Stimulated activated CD4-positive, alpha-beta T cell treated with anti-CD3 and anti-CD28 coated beads, Interleukin-15, amount 100 ng/mL, for 48 hours (primary cell): ENCODE measurements at regions not wholly inside any gene's neighbourhood (a gene's known extent, or its start where the extent isn't known, plus 50 kb on each side); places are given as distances from the start of the nearest gene placed in this dataset.
"Not testable (repeated sequence)": the region's sequence is repeated elsewhere in the genome, so short reads cannot be mapped to it uniquely, and the experiment has no call there.

Experiments
- DNase-seq, 2 donors: peaks; one replicate each; pipeline ENCODE4 v3.0.0-alpha.2; 2020; ENCODE audit warnings: low read depth in 2 of 2

DNA sequence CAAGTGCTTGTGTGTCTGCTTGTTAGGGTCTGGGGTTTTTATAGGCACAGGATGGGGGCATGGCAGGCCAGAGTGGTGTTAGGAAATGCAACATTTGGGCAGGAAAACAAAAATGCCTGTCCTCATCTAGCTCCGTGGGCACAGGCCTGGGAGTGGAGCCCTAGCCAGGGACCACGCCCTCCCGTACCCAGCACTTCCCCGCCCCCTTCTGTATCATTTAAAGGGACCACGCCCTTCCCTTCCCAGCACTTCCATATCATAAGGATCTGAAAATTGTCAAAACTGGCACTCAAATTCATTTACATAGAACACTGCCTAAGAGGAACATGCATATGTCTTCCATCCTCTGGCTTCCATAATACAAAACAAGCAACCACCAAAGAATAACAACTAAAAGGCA is 185.8 kb downstream of the B3GLCT start:
- no peak for DNase-seq

DNA sequence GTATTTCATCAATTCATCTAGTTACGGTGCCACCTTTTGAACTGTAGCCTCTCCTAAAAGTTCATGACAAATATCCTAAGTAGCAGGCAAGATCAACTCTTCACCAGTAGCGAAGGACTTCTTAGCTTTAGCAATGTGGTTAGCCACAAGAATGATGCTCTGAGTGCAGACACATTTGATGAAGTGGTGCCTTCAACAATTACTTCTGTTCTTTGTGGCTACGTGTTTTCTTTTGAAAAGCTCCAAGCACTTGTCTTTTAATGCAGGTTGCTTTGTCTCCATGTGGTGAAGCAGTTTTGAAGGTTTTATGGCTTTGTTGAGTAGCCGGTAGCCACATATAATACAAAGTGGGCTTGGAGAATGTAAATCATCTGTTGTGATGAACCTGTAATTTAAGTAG is 194.7 kb downstream of the B3GLCT start:
- DNase-seq = no peak

DNA sequence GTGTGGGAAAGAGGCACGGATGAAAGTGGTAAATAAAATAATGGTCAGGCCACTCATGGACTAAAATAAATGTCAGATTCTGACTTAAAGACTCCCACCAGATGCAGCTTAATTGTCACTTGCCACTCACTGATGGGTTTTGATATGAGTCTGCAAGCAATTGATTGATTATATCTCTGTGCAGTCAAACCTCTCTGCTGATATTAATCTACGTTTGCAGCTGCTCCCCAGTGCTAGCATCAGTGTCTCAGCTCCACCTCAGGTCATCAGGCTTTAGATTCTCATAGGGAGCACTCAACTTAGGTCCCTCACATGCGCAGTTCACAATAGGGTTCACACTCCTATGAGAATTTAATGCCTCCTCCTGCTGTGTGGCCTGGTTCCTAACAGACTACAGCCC is 195.3 kb downstream of the B3GLCT start:
- DNase-seq = no peak

DNA sequence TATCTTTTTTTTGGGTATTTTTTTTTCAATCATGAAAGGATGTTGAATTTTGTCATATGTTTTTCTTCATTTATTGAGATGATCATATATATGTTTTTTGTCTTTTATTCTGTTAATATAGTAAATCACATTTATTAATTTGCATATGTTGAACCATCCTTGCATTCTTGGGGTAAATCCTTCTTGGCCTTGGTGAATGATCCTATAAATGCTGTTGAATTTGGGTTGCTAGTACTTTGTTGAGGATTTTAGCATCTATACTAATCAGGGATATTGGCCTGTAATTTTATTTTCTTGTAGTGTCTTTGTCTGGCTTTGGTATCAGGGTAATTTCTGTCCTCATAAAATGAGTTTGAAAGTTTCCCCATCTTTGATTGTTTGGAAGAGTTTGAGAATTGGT is 199.9 kb downstream of the B3GLCT start:
- DNase-seq = no peak

DNA sequence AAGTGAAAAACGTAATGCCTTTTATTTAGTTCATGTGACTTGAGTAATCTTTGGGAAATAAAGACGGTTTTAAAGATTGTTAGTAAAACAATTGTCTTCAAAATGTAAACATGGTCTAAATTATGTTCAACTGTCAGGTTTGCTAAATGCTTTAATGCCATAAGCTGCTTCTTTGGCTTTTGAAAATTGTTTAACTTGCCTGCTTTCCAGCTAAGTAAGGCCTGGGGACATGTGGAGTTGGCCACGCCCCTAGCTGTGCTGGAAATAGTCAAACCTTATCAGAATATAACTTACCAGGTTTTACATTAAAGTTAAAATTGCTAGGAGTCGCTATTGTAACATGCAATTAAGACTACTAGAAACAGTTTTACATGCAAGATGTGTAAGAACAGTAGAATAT is 203.9 kb downstream of the B3GLCT start:
- not testable (repeated sequence) for DNase-seq

DNA sequence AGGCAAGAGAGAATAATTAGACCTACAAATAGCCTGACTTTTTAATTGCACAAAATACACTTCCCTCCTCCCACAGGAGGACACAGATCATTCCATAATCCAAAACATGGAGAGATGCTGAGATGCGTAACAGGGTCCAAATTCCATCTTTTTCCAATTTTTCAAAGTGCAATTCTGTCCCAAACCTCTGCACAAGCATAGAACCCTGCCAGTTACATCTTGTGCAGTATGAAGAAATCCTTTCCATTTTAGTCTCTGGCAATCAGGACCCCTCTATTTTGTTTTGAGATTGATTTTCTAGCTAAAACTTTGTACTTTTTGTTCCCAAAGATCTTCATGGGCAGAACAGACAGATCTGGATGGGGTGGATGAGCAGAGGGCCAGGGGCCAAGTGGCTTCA is 209.2 kb downstream of the B3GLCT start:
- DNase-seq = no peak

DNA sequence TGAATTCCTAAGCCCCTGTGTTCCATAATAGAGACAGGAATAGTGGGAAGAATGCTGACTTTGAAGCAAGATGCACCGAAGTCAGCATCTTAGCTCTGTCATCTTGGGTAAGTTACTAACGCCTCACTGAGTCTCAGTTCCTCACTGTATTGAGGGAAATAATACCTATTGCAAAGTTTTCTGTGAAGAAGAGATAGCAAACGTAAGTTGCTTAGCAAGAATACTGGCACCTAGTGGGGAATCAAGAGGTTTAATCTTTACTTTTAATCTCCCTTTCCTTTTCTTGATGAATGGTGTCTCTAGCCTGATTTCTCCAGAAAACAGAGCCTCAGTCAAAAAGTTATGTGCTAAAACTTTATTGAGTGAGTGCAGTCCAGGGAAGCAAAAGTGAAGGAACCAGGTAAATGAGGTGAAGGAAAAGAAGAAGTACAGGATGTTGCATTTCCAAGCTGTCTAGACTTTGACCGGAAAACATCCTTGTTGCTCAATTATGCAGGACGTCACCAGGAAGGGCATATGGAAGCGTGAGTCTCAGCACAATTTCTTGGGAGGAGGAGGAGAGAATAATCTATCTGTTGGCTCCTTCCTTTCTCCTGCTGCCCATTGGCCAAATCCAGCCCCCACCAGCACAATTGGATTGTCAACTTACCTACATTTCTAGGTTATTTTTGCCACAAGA is 210.0 kb downstream of the B3GLCT start:
- no peak for DNase-seq

DNA sequence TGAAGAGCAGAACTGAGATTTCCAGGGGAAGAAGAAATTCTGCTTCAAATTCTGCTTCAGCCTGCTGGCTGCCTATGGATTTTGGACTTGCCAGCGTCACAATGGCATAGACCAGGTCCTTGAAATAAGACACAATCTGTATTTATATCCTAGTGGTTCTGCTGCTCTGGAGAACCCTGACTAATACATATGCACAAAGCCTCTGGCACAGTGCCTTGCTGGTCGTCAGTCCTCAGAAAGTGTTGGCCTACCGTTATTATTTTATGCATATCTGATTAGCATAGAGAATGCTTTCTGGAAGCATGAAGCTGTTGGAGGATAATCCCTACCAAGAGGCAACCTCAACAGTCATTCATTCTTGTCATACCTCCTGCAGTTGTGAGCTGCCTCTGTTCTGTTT is 213.7 kb downstream of the B3GLCT start:
- DNase-seq = no peak

DNA sequence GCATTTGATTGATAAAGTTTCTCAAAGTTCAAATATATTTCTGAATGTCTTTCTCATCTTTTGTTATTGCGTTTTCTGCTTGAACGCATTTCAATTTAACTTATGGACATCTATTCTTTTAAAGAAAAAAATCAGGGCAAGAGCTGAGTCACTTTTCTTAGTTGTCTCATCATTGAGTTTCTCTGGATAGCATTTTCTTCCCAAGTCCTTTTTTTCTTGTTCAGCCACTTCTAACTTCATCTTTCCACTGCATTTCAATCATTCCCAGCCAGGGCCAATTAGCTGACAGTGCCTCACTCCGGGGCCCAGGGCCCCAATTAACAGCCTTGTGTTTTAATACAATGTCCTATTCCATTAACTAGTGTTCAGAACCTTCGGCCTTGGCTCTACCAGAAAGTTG is 216.3 kb downstream of the B3GLCT start:
- no peak for DNase-seq

DNA sequence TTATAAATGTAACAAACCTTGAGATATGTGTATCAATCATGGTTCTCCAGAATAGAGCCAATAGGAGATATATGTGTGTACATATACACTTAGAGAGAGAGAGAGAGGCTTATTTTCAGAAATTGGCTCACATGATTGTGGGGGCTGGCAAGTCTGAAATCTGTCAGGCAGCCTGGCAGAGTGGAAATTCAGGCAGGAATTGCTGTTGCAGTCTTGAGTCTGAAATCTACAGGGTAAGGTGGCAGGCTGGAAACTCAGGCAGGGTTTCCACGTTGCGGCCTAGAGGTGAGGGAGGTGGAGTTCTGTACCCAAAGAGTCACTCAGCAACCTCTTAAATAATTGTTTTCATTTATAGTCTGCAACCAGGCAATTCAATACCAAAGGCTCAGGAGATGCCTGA is 218.4 kb downstream of the B3GLCT start:
- no peak for DNase-seq

DNA sequence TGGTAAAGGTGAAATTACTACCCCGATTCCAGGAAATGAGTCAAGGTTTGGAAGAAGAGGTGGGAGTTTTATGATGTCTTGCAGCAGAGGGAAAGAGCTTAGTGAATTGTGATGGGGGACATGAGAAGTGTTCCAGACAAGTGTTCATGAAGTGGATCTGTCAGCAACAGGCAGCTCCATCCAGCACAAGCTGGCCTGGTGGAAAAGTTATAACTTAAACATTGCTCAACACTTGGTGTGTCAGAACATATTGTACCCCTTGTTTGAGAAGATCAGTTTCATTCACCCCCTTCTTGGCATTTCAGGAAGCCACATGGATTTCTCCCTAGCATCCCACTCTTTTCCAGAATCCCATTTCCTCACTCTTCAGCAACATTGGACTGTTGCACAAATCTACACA is 222.0 kb downstream of the B3GLCT start:
- DNase-seq = no peak

DNA sequence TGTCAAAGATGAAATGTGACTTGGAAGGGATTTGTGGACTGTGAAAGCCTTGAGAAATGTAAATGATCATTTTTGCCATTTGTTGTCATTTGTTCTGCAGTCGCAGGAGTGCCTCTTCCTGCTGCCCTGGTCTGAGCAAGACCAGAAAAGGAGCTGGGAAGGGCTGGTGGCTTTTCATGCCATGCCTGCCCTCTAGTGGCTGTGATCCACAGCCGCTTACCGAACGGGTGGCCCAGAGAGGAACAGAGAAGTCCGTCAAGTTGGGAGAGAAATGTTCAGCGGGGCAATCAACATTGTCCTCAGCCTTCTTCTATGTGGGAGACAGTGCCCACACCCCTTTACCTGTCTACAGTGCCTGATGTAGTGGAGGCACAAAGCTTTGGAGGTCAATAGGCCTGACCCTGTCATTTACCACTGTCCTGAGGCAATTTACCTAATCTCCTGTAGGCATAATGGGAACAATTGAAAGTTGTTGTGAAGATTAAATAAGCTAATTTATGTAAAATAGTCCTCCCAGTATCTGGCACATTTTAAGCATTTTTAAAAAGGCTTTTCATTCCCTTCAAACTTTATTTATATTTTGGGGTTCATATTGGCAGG is 224.5 kb downstream of the B3GLCT start:
- DNase-seq = peak; percentile 39 to 40

DNA sequence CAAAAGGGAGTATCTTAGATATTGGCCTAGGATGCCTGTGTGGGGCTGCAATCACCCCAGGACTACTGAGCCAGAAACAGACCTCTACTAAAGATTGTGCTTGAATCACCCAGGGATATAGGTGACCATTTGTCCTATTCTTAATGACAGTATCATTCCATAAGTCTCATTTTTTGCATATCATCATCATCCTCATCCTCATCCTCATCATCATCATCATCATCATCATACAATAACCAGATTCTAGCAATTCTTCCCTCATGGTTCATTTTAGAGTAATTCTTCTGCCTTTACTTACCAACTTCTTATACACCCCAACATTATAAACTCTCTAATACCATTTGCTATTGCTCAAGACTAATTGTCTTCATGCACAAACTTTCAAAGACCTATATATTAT is 226.6 kb downstream of the B3GLCT start:
- DNase-seq = no peak

DNA sequence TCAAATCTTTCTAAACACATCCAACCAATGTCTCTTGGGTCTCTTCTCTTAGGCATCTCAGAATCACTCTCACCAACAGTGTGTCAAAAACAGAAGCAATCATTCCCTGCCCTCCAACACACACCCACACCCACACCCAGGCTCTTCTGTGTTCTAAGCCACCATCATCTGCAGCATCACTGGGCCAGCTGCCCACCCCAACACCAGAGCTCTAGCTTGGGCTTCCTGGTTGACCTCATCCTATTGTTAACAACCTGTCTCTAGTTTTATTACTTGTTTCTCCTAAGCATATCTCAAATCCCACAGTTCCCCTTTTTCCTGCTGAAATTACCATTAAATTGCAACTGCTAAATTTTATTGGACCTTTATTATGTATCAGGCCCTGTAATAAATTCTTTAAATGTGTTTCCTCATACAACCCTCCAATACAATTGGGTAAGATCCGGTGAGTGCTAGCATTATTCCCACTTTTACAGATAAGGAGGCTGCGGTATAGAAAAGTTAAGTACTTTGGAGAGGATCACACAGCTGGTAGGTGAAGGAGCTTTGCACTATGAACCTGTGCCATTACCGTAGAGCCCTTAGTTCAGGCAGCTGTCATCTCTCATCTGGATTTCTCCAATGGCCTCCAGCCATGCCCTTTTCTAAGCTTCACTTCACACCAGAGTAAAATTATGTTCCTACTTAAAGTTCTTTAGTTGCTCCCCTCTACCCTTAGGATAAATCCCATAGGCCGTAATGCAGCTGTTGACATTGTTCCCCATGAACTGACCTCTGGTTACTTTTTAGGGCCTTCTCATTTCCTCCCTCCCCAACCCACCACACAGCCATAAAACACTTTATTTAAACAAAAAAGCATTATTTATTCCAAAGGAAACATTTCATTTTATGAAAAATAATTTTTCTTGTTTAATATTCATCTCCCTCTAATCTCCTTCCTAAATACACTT is 227.7 kb downstream of the B3GLCT start:
- DNase-seq = no peak

DNA sequence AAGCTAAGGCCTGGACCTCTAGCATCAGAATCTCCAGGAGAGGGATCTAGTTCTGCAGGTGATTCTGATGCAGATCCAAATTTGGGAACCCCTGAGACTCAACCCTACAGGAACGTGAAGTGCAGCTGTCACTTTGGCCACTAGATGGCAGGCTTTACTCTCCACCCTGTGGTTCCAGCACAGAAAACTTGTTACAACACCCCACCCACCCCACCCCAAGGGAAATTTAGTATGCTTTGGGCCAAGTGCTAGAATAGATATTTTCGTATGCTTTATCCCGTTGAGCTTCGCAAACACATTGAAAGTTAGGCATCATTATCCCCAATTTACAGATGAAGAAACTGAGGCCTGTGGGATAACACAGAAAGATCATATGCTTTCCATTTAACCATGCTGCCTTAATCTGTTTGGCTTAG is 232.0 kb downstream of the B3GLCT start:
- DNase-seq = peak; percentile 18 to 27

DNA sequence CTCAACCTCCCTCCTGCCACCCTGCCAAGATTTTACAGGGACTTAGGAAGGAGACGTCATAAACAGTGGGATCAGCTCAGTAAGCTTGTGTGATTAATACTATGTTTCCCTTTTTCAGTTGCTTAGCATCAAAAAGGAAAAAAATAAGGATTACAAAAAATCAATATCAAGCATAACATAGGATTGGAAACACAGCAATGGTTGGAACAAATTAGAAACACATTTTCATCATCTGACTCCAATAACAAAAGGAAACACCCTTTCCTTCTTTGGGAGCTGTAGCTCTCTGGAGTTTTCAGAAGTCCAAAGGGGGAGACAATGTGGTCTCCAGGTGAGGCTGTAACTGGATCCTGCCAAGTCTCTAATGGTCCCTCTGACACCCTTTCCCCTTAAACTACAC is 233.4 kb downstream of the B3GLCT start:
- no peak for DNase-seq

DNA sequence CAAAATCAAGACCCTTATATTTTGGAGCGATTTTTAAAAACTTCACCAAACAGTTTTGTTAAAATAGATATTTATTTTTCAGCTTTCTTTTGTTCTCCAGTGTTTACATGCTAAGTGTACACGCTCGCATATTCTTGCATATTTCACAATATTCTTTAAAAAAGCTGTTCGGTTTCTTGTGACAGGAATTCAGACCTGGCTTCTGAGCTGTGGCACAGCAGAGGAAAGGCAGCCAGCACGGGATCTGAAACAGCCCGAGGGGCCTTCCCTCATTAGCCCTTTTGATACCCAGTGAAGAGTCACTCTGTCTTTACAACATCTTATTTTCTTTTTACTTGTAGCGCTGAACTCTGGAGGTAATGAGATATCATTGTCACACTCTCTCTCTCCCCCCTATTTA is 234.0 kb downstream of the B3GLCT start:
- DNase-seq = no peak

DNA sequence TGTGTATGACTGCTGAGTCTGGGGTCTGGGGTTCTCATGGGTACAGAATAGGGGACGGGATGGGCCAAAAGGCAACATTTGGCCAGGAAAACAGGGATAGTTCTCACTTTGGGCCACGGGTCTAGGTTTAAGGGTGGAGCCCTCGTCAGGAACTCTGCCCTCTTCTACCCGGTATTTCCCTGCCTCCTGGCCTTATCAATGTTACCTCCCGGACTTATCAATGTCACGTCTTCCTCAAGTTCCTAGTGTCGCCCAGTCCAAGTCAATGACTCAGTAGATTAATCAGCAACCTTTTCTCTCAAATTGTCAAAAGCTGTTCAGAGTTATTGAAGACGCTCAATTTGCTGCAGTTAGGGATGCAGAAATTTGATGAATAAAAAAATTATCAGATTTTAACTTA is 234.8 kb downstream of the B3GLCT start:
- DNase-seq = no peak

DNA sequence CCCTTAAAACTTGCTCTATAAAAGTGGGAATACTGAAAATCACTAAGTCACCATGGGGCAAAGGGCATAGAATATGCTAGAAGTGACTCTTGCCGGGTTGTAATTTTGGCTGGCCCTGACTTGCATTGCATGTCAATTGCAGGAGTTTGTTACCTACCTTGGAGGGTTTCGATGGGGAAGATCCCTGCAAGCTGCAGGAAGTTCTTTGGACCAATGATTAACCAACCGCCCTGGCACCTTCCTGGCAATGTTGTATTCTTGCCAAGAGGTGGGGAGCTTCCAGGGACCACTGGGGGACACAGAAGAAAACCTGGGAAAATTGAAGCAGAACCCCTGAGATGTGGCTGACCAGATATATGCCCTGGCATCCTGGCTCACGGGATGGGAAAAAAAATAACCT is 235.8 kb downstream of the B3GLCT start:
- no peak for DNase-seq

DNA sequence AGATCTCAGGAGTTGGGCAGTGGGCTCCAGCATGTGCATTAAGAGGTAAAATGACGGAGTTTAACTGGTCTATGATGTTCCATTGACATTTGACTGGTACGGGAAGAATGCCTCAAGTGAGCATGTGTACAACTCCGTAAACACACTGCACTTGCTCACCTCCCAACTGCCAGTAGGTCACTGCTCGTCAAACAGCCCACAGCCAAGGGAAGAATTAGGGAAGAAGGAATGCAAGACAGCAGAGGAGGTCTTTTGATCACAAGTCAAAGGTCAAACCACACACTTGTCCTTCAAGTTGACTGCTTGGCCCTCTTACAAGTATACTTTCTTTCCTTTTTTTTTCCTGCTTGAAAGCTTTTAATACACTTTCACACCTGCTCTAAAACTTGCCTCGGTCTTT is 236.7 kb downstream of the B3GLCT start:
- DNase-seq = no peak

DNA sequence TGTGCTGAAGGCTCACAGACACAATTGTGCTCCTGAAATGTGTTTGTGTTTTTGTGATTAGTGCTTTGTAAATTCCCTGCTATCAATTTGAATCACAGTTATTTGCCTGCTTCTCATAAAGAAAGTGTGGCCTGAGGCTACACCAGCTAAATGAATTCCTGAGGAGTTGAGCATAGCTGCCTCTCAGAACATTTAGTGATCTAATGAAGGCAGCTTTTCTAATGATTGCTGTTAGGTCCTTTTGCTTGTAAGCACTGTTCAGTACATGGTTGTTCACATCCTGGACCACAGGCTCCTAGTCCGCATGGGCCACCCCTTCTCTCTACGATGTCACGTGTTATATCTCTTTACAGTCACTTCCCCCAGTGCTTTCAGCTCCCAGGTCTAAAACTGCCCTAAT is 238.2 kb downstream of the B3GLCT start:
- DNase-seq = no peak

DNA sequence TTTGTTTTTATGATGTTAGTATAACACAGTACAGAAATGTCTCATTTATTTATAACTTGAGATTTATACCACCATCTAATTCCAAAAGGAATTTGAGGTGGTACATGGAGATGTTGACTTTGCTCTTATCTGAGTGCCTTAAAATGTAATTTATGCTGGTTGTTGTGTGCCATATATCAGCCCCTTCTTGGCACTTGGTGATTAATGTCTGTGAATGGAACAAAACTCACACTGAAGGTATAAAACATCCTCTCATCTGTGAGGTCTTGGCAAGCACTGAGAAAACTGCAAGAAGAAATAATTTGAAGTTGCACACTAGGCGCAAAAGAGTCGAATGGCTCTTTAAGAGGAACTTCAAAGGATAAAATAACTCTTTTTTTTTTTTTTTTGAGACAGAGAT is 240.4 kb downstream of the B3GLCT start:
- DNase-seq = no peak
